Thyroid gland (tissue), 4 donors: ENCODE measurements at regions not wholly inside any gene's neighbourhood (a gene's known extent, or its start where the extent isn't known, plus 50 kb on each side); places are given as distances from the start of the nearest gene placed in this dataset.
"Not testable (repeated sequence)": the region's sequence is repeated elsewhere in the genome, so short reads cannot be mapped to it uniquely, and the experiment has no call there.

Experiments
- DNase-seq, 2 donors: peaks; one replicate each; pipeline ENCODE4 v3.0.0-alpha.2; 2019
- H3K27ac ChIP-seq, 3 donors: fragments of 200-600 bp; sonication (generic); 1 replicate in 2 of 3; 2 replicates in 1 of 3; pipeline ENCODE4 v1.5.1; 2016 to 2019; ENCODE audit warnings: mild to moderate bottlenecking in 1 of 3, moderate library complexity in 1 of 3
- H3K27me3 ChIP-seq: fragments of 200-600 bp; sonication (generic); one replicate; pipeline ENCODE4 v1.5.1; 2019
- H3K36me3 ChIP-seq, 2 donors: fragments of 200-600 bp; sonication (generic); one replicate each; pipeline ENCODE4 v1.5.1; 2016 to 2019
- H3K4me1 ChIP-seq, 2 donors: fragments of 200-600 bp; sonication (generic); one replicate each; pipeline ENCODE4 v1.5.1; 2017 to 2019
- H3K4me3 ChIP-seq, 3 donors: fragments of 200-600 bp; sonication (generic); replicated peaks in 1 of 3; 1 replicate in 2 of 3; 2 replicates in 1 of 3; pipeline ENCODE4 v1.5.1; 2016; ENCODE audit warnings: mild to moderate bottlenecking in 1 of 3
- H3K9me3 ChIP-seq: fragments of 200-600 bp; sonication (generic); one replicate; pipeline ENCODE4 v1.5.1; 2017
- CTCF ChIP-seq, 6 experiments: fragments of 200-600 bp in 3 of 6; fragments of 450-650 bp in 3 of 6; sonication (generic) in 3 of 6; IDR thresholded peaks; one replicate each; pipeline ENCODE4 v1.5.1; 2016 to 2019; ENCODE audit warnings: antibody characterized with exemption in 6 of 6, mild to moderate bottlenecking in 2 of 6, inconsistent platforms in 1 of 6, moderate library complexity in 1 of 6
- POLR2A ChIP-seq, 2 donors: fragments of 450-650 bp; IDR thresholded peaks; one replicate each; pipeline ENCODE4 v1.6.1; 2017; ENCODE audit warnings: antibody characterized with exemption in 2 of 2, mild to moderate bottlenecking in 2 of 2, moderate library complexity in 1 of 2
- WGBS, 2 donors: methylation state at CpG; one replicate each; pipeline ENCODE4 v1.1.5; 2017; 5-methylcytosine and 5-hydroxymethylcytosine counted together
- intact Hi-C: fragments of 100-400 bp; cut with DNase I; formaldehyde crosslinking; loops from one replicate; pipeline ENCODE4 v1.15.1; 2023

GRCh38 chr18:27541293-27541692 lies 356.2 kb upstream of the CHST9 start:
- TF ChIP-seq CTCF (IDR thresholded peaks at IDR 0.05) = no peak
- no peaks in the 10 kb centered on the region for H3K9me3 ChIP-seq
- no peak for DNase-seq
- H3K4me3 ChIP-seq = no peak overlapping the region
- no peaks in the 10 kb centered on the region for H3K36me3 ChIP-seq
- H3K27ac ChIP-seq = no peak overlapping the region
- no peaks in the 10 kb centered on the region for H3K27me3 ChIP-seq
- intact Hi-C loops = no loop called here
- 85 to 89% methylated on average over 3 of the region's 3 CpGs for WGBS, 2 donors
- no peaks in the 10 kb centered on the region for H3K4me1 ChIP-seq

- no peak for DNase-seq
- TF ChIP-seq POLR2A (IDR thresholded peaks at IDR 0.05) = no peak
- TF ChIP-seq CTCF (IDR thresholded peaks at IDR 0.05) = no peak
- intact Hi-C loops = no loop called here
- no peaks in the 10 kb centered on the region for H3K27me3 ChIP-seq
- 4 to 12% methylated on average over 6 of the region's 6 CpGs for WGBS, 2 donors
- H3K4me1 ChIP-seq = no peaks in the 10 kb centered on the region
- no peaks in the 10 kb centered on the region for H3K9me3 ChIP-seq
- H3K36me3 ChIP-seq = no peaks in the 10 kb centered on the region
- no peak overlapping the region for H3K27ac ChIP-seq
- H3K4me3 ChIP-seq = no peak overlapping the region
These were observed 355.0 kb upstream of the CHST9 start for GRCh38 chr18:27540111-27540510.

- DNase-seq = no peak
- intact Hi-C loops = no loop called here
- WGBS, 2 donors = 86 to 91% methylated on average over 2 of the region's 2 CpGs
- TF ChIP-seq POLR2A (IDR thresholded peaks at IDR 0.05) (no peak), CTCF (IDR thresholded peaks at IDR 0.05) (no peak)
- no peaks in the 10 kb centered on the region for H3K4me1 ChIP-seq
- H3K9me3 ChIP-seq = no peaks in the 10 kb centered on the region
- H3K36me3 ChIP-seq = no peaks in the 10 kb centered on the region
- H3K4me3 ChIP-seq = no peak overlapping the region
- H3K27ac ChIP-seq = no peak overlapping the region
- H3K27me3 ChIP-seq = no peaks in the 10 kb centered on the region
These were observed 343.9 kb upstream of the CHST9 start for GRCh38 chr18:27528925-27529521.

GRCh38 chr18:27527856-27528255 lies 342.7 kb upstream of the CHST9 start:
- Histone ChIP-seq H3K27ac (no peak overlapping the region), H3K4me3 (no peak overlapping the region), H3K27me3 (no peaks in the 10 kb centered on the region), H3K4me1 (no peaks in the 10 kb centered on the region), H3K36me3 (no peaks in the 10 kb centered on the region), H3K9me3 (no peaks in the 10 kb centered on the region)
- intact Hi-C loops = no loop called here
- WGBS, 2 donors = 39 to 55% methylated on average over 3 of the region's 3 CpGs
- TF ChIP-seq POLR2A (IDR thresholded peaks at IDR 0.05) = no peak
- no peak for TF ChIP-seq CTCF (IDR thresholded peaks at IDR 0.05)
- DNase-seq = no peak

- DNase-seq = no peak
- Histone ChIP-seq H3K9me3 (no peaks in the 10 kb centered on the region), H3K27me3 (no peaks in the 10 kb centered on the region), H3K4me1 (no peaks in the 10 kb centered on the region), H3K36me3 (no peaks in the 10 kb centered on the region), H3K4me3 (no peak overlapping the region), H3K27ac (no peak overlapping the region)
- WGBS, 2 donors = 69 to 74% methylated on average over 2 of the region's 2 CpGs
- intact Hi-C loops = no loop called here
- TF ChIP-seq CTCF (IDR thresholded peaks at IDR 0.05) = no peak
- no peak for TF ChIP-seq POLR2A (IDR thresholded peaks at IDR 0.05)
These were observed 335.3 kb upstream of the CHST9 start for GRCh38 chr18:27520401-27520800.

GRCh38 chr18:27510036-27510633 lies 325.0 kb upstream of the CHST9 start:
- DNase-seq, H3K27me3 ChIP-seq, H3K27ac ChIP-seq, H3K9me3 ChIP-seq, H3K4me3 ChIP-seq, H3K36me3 ChIP-seq, intact Hi-C loops, H3K4me1 ChIP-seq: not testable (repeated sequence)
- 85 to 97% methylated on average over 17 to 21 of the region's 21 CpGs for WGBS, 2 donors
